ENCODE measurements at regions not wholly inside any gene's neighbourhood (a gene's known extent, or its start where the extent isn't known, plus 50 kb on each side); places are given as distances from the start of the nearest gene placed in this dataset.
"Not testable (repeated sequence)": the region's sequence is repeated elsewhere in the genome, so short reads cannot be mapped to it uniquely, and the experiment has no call there.

DNA sequence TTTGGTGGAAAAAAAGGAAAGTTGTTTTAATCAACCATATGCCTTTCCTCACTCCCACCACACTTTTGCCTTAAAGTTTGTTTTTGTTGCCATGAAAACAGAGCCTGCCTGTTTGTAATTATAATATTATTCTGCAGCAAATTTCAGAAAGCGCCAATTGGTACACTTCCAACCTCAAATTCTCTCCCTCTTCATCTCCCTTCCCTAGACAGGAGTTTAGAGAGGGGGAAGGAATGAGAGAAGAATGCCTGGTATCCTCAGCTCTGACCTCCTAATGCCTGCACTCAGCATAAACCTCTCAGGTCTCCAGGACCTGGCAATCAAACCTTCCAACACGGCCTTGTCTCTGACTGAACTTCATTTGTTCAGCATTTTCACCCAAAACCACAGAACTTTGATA is 138.4 kb upstream of the HCCS start:
- no peak for DNase-seq

DNA sequence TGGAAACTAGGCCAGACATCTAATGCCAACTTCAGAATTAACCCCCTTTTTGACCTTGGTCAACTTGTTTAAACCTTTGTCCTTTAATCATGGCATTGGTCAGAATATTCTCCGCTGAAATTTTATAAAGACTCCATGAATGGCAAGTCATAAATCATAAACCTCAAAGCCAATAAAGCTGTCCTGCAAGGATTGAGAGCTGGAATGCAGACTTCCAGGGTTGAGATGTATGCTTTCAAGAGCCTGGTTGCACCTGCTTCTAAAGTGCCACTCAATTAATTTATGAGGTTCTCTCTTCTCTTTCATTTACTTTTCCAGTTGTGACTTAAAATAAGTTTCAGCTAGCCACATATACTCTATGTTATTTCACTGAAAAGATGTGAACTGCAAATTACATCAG is 136.2 kb upstream of the HCCS start:
- DNase-seq: no peak

DNA sequence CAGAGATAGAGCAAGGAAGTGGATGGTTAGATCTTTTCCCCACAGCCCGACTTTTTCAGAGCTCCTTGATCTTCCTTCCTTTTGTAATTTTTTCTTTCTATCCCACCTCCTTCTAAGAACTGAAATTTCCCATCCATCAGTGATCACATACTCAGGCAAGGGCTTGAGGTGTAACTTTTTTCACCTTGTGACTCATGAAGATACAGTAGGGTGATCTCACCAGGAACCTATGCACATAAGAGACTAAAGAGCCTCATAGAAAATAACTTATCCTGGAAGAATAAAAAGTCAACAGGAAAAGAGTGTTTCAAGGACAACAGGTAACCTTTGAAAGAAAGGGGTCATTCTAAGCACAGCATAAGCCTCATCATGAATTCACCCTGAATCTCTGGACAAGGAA is 131.2 kb upstream of the HCCS start:
- DNase-seq: no peak

DNA sequence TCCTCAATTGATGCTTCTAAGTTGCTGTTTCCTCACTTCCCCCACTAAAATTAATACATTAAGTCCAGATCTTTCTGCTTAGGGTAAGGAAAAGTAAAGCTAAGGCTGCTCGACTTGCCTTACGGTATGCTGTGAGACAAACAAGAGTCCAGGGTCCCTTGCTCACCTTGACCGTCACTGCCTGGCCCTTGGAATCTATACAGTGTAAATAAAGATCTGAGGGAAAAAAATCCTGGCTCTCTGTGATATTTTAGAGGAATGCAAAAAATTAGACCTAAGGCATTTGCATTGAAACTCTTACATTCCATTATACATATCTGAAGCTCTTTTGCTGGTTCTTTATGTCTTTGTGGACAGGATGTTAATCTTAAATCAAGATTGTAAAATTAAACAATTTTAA is 129.6 kb upstream of the HCCS start:
- DNase-seq: no peak

DNA sequence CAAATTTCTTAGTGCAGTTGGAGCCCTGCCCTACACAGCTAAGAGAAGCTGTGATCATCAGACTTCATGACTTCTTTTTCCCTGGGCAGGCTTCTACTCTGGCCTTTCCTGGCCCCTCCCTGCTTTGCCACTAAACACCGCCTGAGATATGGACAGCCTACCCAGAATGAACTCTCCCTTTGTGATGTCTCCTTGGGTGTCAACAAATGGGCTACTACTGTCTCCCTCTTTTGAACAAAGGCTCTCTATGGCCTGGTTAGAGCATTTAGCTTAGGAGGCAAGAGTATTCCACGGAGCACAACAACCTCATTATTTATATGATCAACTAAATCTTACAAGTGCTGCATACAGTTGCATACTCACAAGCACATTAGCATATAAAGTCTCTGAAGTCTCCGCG is 127.6 kb upstream of the HCCS start:
- no peak for DNase-seq

DNA sequence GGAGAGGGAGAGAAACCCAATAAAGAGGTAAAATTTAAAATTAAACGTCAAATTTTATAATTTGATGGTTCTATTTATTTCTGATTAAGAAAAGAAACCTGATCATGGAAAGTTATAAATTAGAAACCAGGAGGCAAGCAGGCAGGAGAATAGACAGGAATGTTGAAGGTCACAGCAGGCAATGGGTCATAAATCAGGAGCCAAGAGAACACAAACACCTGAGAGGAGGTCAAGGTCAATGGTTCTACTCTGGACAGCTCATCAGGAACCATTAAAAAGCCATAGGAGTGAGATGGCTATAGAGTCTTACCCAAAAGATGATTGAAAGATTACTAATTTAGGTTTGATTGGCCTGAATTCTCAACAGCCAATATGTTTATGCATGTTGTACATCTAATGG is 126.9 kb upstream of the HCCS start:
- no peak for DNase-seq

DNA sequence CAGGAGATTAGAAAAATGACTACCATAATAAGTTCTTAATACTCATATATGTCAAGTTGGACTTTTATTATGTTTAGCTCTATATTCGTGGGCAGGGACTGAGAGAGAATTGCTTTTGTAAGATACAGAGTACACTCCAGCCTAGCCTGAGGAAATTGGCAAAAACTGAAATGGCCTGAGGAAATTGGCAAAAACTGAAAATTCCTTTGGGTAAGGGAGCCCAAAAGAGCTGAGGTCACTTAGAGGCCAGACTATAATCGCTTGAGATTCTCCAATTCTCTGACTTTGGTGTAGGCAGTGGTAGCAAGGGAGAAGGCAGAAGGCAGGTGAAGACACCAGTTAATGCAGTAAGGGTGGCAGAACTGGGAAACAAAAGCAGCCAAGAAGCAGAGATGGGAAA is 124.5 kb upstream of the HCCS start:
- no peak for DNase-seq

DNA sequence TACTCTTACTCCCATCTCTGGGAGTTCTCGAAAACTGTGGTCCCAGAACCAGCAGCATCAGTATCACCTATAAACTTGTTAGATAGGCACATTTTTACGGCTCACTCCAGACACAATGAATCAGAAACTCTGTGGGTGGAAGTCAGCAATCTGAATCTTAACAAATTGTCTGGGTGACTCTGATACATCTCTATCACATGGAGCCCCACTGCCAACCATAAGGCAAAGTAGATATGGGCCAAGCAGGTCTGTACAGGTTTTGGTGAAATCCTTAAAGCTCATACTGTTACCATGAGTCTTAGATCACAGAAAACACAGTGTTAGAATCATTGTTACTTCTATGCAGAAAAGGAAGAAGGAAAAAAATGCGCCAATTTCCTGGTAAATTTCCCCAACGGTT is 122.5 kb upstream of the HCCS start:
- DNase-seq: no peak

DNA sequence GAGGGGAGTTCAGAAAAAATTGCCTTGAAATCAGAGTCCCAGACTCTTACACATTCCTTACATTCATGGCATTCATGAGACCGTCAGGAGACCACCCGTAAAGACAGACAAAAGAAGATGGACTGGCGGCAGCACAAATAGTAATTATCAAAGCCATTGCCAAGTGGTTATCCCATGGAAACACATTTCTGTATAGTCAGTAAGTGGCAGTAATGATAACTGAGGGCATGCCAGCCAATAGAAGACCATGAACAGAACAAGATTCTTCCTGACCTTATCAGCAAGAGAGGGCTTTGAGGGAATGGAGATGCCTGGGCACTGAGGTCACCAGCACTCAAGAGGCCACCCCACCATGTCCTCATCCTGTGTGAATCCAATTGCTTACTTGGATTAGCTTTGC is 121.7 kb upstream of the HCCS start:
- DNase-seq: no peak

DNA sequence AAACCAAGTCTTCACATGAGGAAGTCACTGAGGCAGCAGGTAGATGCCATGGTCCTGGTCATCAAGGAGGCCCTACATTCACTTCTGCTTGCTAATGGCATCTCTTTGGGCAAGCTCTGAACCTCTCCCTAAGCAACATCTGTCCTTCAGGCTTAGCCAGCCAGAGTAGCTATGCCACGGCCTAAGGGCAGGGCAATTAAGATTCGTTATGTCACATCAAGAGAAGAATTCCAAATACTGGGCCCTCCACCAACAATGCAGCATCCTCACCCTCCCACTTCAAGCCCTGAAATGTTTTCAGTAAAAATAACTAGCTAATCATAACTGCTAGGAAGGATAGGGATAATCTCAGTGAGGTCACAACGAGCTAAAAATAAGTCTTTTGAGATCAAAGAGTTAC is 120.7 kb upstream of the HCCS start:
- no peak for DNase-seq

DNA sequence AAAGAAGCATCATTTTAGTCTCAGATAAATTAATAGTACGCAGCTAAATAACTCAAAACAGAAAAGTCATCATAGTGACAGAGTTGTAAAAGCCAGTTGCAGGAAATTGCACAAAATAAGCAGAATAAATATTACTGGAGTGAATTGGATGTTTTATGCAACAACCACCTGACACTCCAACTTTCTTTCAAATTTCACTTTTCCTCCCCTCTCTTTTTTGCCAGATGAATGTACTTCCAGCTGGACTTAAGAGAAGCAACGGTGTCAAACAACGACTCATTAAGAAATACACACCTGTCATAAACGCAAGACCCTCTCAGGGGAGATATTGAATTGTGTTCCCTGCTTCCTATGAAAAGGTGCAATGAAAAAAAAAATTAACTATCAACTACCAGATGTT is 120.2 kb upstream of the HCCS start:
- no peak for DNase-seq

DNA sequence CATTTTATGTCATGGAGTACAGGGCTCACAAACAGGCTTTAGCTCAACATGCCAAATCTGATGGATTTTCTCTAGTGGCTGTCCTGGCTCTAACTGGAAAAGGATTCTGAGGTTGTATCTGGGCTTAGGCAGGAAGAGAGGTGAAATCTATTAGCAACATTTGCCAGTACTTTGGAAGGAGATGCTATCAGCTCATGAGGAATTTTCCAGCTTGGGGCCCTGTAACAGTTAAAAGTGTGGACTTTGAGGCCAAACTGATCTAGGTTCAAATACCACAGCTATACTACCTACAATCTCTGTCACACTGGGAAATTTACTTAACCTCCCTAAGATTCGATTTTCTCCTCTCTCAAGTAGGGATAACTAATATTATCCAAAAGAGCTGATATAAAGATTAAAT is 119.0 kb upstream of the HCCS start:
- DNase-seq: no peak

DNA sequence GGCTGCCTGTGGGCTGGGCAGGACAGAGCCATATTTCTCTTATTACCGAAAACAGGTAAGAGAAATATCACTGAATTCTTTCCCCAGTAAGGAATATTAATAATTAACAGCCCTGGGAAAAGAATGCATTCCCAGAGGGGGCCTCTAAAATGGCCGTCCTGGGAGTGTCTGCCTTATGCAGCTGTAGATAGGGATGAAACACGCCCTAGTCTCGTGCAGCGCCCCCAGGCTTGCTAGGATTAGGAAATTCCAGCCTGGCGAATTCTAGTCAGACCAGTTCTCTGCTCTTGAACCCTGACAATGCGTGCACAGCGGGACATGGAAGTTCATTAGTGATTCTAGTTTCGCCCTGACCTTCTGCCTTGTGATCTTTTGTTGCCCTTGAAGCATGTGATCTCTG is 104.1 kb upstream of the HCCS start:
- not testable (repeated sequence) for DNase-seq

DNA sequence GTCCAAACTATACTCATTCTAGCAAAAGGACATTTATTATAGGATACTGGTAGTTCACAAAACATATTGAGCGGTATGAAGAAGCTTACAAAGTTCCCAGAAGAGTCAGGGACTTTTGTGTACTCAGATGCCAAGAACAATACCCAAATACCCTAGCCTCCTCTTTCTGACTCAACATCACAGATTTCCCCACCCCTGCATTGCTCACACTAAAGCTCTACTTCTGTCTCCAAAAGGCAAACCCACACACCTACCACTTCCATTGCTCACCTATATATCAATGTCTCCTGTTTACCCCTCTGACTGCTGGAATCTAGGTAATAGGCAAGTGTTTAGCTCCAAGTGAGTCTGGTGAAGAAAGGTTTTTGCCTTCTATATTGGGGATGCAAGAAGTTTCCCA is 100.7 kb upstream of the HCCS start:
- no peak for DNase-seq

DNA sequence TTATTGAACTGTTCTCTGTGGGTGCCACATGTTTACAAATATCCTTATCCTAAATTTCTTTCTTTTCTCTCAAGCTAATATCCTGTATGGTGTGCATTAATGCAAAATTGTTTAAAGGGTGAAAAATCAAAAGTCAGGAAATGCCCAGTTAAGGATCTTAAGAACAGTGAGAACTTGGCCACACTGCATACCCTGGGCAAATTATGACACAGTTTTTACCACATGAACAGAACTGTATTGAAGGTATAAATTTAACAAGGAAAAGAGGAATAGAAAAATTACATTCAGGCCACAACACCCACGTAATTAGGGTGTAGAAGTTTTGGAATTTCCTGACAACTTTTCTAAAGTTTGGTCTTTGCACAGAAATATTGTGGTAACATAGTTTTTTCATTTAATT is 94.4 kb upstream of the HCCS start:
- no peak for DNase-seq

DNA sequence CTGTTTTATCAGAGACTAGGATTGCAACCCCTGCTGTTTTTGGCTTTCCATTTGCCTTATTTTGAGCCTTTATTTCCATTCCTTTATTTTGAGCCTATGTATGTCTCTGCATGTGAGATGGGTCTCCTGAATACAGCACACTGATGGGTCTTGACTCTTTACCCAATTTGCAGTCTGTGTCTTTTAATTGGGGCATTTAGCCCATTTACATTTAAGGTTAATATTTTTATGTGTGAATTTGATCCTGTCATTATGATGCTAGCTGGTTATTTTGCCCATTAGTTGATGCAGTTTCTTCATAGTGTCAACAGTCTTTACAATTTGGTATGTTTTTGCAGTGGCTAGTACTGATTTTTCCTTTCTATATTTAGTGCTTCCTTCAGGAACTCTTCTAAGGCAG is 88.5 kb upstream of the HCCS start:
- not testable (repeated sequence) for DNase-seq

DNA sequence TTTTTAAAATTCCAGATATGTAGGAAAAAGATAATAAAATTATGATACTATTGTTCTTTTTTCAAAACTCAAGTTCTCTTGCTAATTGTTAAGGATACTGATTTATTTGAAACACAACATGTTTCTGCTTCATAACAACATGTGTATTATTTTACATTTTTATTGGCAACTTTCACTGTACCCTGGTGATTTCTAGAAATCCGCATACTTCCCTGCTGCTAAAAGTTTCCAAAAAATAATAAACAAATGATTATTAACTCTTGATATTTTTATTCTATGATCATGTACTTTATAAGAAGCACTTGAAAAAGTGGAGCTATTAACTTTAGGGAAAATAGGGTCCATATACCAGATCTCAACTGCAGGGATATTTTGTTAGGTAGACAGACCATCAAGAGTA is 71.2 kb upstream of the HCCS start:
- DNase-seq: no peak

DNA sequence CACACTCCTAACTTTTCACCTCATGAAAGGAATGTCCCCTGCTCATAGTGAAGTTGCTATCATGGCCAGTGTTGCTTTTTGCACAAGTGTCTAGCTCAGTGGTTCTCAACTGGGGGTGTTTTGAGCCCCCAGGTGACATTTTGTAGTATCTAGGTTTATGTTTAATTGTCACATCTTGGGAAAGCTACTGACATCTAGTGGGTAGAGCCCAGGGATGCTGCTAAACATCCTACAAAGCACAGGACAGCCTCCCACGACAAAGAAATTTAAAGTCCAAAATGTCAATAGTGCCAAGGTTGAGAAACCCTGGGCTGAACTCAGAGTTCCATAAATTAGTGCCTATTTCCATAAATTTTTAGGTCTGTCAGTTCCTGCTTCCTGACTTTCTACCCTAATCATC is 70.7 kb upstream of the HCCS start:
- no peak for DNase-seq

DNA sequence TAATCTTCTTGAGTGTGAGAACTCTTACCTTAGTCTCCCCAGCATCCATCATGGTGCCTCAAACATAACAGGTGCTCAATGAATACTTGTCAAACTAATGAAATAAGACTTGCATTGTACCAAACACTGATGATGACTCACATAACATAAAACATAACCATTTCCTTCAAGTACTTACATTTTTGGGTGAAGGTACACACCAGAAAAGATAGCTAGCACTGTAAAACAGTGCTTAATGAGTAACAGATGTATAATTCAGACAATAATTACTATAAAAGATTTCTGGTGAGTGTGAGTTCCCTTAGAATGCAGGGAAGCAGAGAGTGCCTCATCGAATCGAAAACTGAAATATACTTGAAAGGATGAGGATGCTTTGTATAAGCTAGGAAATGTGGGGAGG is 70.1 kb upstream of the HCCS start:
- DNase-seq: no peak

DNA sequence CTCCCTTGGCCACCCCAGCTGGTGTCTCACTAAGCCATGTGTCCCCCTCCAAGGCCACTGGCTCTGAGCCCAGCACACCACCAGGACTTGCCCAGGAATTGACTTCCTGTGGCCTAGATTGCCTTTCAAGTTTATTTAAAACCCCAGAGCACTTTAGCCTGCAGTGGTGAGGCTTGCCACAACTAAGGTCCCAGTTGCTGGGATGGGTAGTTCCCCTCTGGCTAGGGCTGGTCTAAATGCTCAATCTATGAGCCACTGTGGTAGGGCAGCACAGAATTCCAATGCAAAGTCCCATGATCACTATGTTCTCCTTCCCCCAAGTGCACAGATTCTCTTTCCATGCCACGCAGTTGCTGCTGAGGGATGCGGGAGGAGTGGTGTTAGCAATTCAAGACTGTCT is 61.1 kb upstream of the HCCS start:
- no peak for DNase-seq

DNA sequence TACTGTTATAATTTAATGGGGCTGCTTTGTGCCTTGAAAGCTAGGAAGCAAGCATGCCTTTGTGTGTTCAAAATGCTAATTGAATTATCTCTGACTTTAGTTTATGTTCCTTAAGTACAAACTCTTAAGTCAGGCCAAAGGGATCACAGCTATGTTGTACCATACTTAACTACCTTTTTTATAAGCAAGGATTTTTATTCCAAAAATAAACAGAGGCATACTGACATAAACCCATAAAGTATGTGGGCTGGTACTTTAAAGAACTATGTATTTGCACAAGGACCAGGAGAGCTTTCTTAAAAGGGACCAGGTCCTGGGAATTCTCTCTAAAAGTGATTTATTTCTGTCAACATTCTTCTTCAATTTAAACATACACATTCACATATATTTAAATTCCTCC is 57.8 kb upstream of the HCCS start:
- no peak for DNase-seq

DNA sequence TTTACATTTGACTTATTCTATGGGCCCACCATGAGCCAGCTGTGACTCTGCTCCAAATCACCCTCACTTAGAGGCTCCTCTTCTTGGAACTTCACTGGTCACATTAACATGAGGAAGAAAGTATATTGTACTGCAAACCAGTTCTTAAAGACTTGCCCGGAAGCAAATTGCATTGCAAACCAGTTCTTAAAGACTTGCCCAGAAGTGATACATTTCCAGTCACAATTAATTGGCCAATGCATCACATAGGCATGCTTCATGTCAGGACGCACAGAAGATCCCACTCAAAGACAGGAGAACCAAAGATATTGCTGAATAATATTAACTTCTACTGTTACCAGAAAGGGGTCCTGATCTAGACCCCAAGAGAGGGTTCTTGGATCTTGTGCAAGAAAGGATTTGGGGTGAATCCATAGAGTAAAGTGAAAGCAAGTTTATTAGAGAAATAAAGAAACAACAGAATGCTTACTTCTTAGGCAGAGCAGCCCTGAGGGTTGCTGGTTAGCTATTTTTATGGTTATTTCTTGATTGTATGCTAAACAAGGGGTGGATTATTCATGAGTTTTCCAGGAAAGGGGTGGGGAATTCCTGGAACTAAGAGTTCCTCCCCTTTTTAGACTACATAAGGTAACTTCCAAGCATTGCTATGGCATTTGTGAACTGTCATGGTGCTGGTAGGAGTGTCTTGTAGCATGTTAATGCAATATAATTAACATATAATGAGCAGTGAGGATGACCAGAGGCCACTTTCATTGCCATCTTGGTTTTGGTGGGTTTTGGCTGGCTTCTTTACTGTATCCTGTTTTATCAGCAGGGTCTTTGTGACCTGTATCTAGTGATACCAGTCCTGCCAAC is 54.6 kb upstream of the HCCS start:
- no peak for DNase-seq

DNA sequence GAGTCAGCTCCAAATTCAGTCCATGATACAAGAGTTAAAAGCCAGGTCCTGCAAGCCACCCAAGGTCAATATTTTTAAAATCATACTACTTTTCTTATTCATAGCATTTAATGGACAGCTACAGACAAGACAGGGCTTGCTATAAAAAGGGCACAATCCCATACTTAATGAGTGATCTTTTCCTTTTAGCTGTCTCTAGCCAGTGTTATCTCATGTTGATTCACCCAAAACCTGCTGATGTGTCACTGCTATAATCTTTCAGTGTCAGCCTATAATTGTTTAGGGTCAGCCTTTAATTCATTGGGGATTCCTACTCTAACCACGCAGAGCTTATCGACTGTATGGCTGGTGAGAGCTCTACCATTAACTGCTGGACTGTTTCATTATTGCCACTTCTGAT is 51.2 kb upstream of the HCCS start:
- no peak for DNase-seq

Data from AML-193 (cell line).